ENCODE measurements at regions not wholly inside any gene's neighbourhood (a gene's known extent, or its start where the extent isn't known, plus 50 kb on each side); places are given as distances from the start of the nearest gene placed in this dataset.
"Not testable (repeated sequence)": the region's sequence is repeated elsewhere in the genome, so short reads cannot be mapped to it uniquely, and the experiment has no call there.

- Histone ChIP-seq H3K4me1 (ENCODE audit: control insufficient read depth in 2 of 2, insufficient read depth in 2 of 2, low read length in 2 of 2) (no peaks in the 10 kb centered on the region), H3K79me2 (ENCODE audit: control insufficient read depth, insufficient read depth, low read length) (no peaks in the 10 kb centered on the region), H2AFZ (ENCODE audit: insufficient read depth, low read depth, low read length, poor library complexity, severe bottlenecking) (no peak overlapping the region), H3K4me2 (replicated peaks; ENCODE audit: low read depth, low read length, poor library complexity, severe bottlenecking) (no peak overlapping the region), H3K27ac (ENCODE audit: low read length in 2 of 2) (no peak overlapping the region), H3K9me3 (ENCODE audit: control extremely low read depth in 1 of 3, control insufficient read depth in 2 of 3, insufficient read depth in 1 of 3, low read length in 2 of 3) (peaks cover 4 to 7% (median 4%) of the 10 kb centered on the region in 3 donors), H3K4me3 (ENCODE audit: control extremely low read depth in 1 of 5, extremely low read depth in 1 of 5, insufficient read depth in 1 of 5, low read depth in 2 of 5, low read length in 4 of 5) (no peak overlapping the region), H3K27me3 (replicated peaks in 1 of 4; ENCODE audit: control extremely low read depth in 1 of 4, control insufficient read depth in 3 of 4, insufficient read depth in 4 of 4, low read length in 3 of 4) (no peaks in the 10 kb centered on the region), H3K9ac (ENCODE audit: low read length) (no peak overlapping the region), H3K36me3 (replicated peaks in 1 of 2; ENCODE audit: control extremely low read depth in 1 of 2, control insufficient read depth in 1 of 2, extremely low read depth in 1 of 2, insufficient read depth in 2 of 2, low read length in 1 of 2) (no peaks in the 10 kb centered on the region), H4K20me1 (ENCODE audit: control insufficient read depth, insufficient read depth, low read length, poor library complexity, severe bottlenecking) (no peaks in the 10 kb centered on the region)
- DNase-seq (no peak), ATAC-seq (ENCODE audit: low read depth) (no peak)
- POLR2A ChIA-PET = no interaction called here
- H3K27me3 Mint-ChIP-seq = no peaks in the 10 kb centered on the region
- CTCF ChIA-PET = no interaction called here
- TF ChIP-seq CTCF (IDR thresholded peaks at IDR 0.05) (no peak), EZH2 (IDR thresholded peaks at IDR 0.05; ENCODE audit: borderline replicate concordance, insufficient read depth, low read depth, low read length, poor library complexity, severe bottlenecking) (no peak)
- peaks cover 15% of the 10 kb centered on the region for H3K9me3 Mint-ChIP-seq (ENCODE audit: insufficient read depth)
- intact Hi-C loops (cut with micrococcal nuclease) = no loop called here
- WGBS (ENCODE audit: insufficient coverage) = 98% methylated on average over 6 of the region's 10 CpGs
- H3K4me1 Mint-ChIP-seq = no peaks in the 10 kb centered on the region
- H3K4me3 Mint-ChIP-seq = no peak overlapping the region
- H3K27ac Mint-ChIP-seq = no peak overlapping the region
These were observed 153.8 kb downstream of the MTHFS start for GRCh38 chr15:79743032-79743431.

GRCh38 chr15:79744485-79744884 lies 152.3 kb downstream of the MTHFS start:
- H3K9ac ChIP-seq (ENCODE audit: low read length); H3K4me3 ChIP-seq (ENCODE audit: control extremely low read depth in 1 of 5, extremely low read depth in 1 of 5, insufficient read depth in 1 of 5, low read depth in 2 of 5, low read length in 4 of 5); POLR2A ChIA-PET; ATAC-seq (ENCODE audit: low read depth); H3K4me1 ChIP-seq (ENCODE audit: control insufficient read depth in 2 of 2, insufficient read depth in 2 of 2, low read length in 2 of 2); H3K27me3 ChIP-seq (replicated peaks in 1 of 4; ENCODE audit: control extremely low read depth in 1 of 4, control insufficient read depth in 3 of 4, insufficient read depth in 4 of 4, low read length in 3 of 4); H3K4me1 Mint-ChIP-seq; H3K27ac ChIP-seq (ENCODE audit: low read length in 2 of 2); H3K9me3 ChIP-seq (ENCODE audit: control extremely low read depth in 1 of 3, control insufficient read depth in 2 of 3, insufficient read depth in 1 of 3, low read length in 2 of 3); CTCF ChIA-PET; DNase-seq; H3K4me3 Mint-ChIP-seq; H3K27me3 Mint-ChIP-seq; H2AFZ ChIP-seq (ENCODE audit: insufficient read depth, low read depth, low read length, poor library complexity, severe bottlenecking); H3K4me2 ChIP-seq (replicated peaks; ENCODE audit: low read depth, low read length, poor library complexity, severe bottlenecking); H3K79me2 ChIP-seq (ENCODE audit: control insufficient read depth, insufficient read depth, low read length); H3K36me3 ChIP-seq (replicated peaks in 1 of 2; ENCODE audit: control extremely low read depth in 1 of 2, control insufficient read depth in 1 of 2, extremely low read depth in 1 of 2, insufficient read depth in 2 of 2, low read length in 1 of 2); H4K20me1 ChIP-seq (ENCODE audit: control insufficient read depth, insufficient read depth, low read length, poor library complexity, severe bottlenecking); H3K27ac Mint-ChIP-seq; intact Hi-C loops (cut with micrococcal nuclease): not testable (repeated sequence)
- H3K9me3 Mint-ChIP-seq (ENCODE audit: insufficient read depth) = peaks cover 15% of the 10 kb centered on the region
- no CpG with 5 or more reads among the region's 3 CpGs for WGBS (ENCODE audit: insufficient coverage)

Measured in B cell (primary cell).